GM23248 (cell line): ENCODE measurements at regions not wholly inside any gene's neighbourhood (a gene's known extent, or its start where the extent isn't known, plus 50 kb on each side); places are given as distances from the start of the nearest gene placed in this dataset.

Experiments used
- DNase-seq: peaks from one replicate; pipeline ENCODE4 v3.0.0-alpha.2; 2015
- H2AFZ ChIP-seq: fragments of 200-600 bp; sonication (generic); 2 replicates; pipeline ENCODE4 v1.6.1; 2016; ENCODE audit warnings: antibody characterized with exemption
- H3F3A ChIP-seq: fragments of 200-600 bp; sonication (generic); 2 replicates; pipeline ENCODE4 v1.6.1; 2016; ENCODE audit warnings: mild to moderate bottlenecking, antibody characterized with exemption, mixed run types; ENCODE audit not compliant: insufficient read depth
- H3K27ac ChIP-seq: fragments of 200-600 bp; sonication (generic); 2 replicates; pipeline ENCODE4 v1.5.1; 2016; ENCODE audit warnings: mild to moderate bottlenecking
- H3K27me3 ChIP-seq: fragments of 200-600 bp; sonication (generic); replicated peaks from 2 replicates; pipeline ENCODE4 v1.6.1; 2016; ENCODE audit warnings: mild to moderate bottlenecking; ENCODE audit not compliant: insufficient read depth
- H3K36me3 ChIP-seq: fragments of 200-600 bp; sonication (generic); 2 replicates; pipeline ENCODE4 v1.6.1; 2016; ENCODE audit warnings: low read depth, mild to moderate bottlenecking
- H3K4me1 ChIP-seq: fragments of 200-600 bp; sonication (generic); 2 replicates; pipeline ENCODE4 v1.6.1; 2016; ENCODE audit warnings: mild to moderate bottlenecking; ENCODE audit not compliant: insufficient read depth
- H3K4me2 ChIP-seq: fragments of 200-600 bp; sonication (generic); one replicate; pipeline ENCODE4 v1.6.1; 2016; ENCODE audit warnings: mild to moderate bottlenecking; ENCODE audit not compliant: unreplicated experiment
- H3K4me3 ChIP-seq: fragments of 200-600 bp; sonication (generic); 2 replicates; pipeline ENCODE4 v1.5.1; 2016; ENCODE audit warnings: mild to moderate bottlenecking
- H3K79me2 ChIP-seq: fragments of 200-600 bp; sonication (generic); 2 replicates; pipeline ENCODE4 v1.6.1; 2016; ENCODE audit warnings: mild to moderate bottlenecking; ENCODE audit not compliant: insufficient read depth
- H3K9ac ChIP-seq: fragments of 200-600 bp; sonication (generic); 2 replicates; pipeline ENCODE4 v1.6.1; 2016; ENCODE audit warnings: mild to moderate bottlenecking
- H3K9me2 ChIP-seq: fragments of 200-600 bp; sonication (generic); 2 replicates; pipeline ENCODE4 v1.6.1; 2016; ENCODE audit warnings: mixed run types, mild to moderate bottlenecking, moderate library complexity; ENCODE audit not compliant: insufficient read depth
- H3K9me3 ChIP-seq: fragments of 200-600 bp; sonication (generic); one replicate; pipeline ENCODE4 v1.6.1; 2017; ENCODE audit warnings: low read depth
- H4K20me1 ChIP-seq: fragments of 200-600 bp; sonication (generic); 2 replicates; pipeline ENCODE4 v1.6.0; 2016; ENCODE audit not compliant: insufficient read depth
- EZH2 ChIP-seq: fragments of 200-600 bp; sonication (generic); IDR thresholded peaks from 2 replicates; pipeline ENCODE4 v1.6.1; 2018; ENCODE audit warnings: antibody characterized with exemption, mild to moderate bottlenecking; ENCODE audit not compliant: insufficient read depth, poor library complexity, severe bottlenecking
- EZH2phosphoT487 ChIP-seq: fragments of 200-600 bp; sonication (generic); IDR thresholded peaks from 2 replicates; pipeline ENCODE4 v1.6.1; 2018; ENCODE audit warnings: antibody characterized with exemption, moderate library complexity, mild to moderate bottlenecking, low read depth; ENCODE audit not compliant: insufficient read depth
- WGBS, 2 experiments: methylation state at CpG; one replicate each; pipeline ENCODE4 v1.1.6; 2015 to 2017; ENCODE audit warnings: low lambda C conversion rate in 2 of 2, low coverage in 1 of 2; ENCODE audit errors: missing lambda C conversion rate in 2 of 2; 5-methylcytosine and 5-hydroxymethylcytosine counted together
- in situ Hi-C: fragments of 300-500 bp; cut with MboI; formaldehyde crosslinking; loops from 2 replicates; pipeline ENCODE4 v1.15.0; 2020

- no peak overlapping the region for H3K4me3 ChIP-seq
- WGBS, 2 experiments, result 93 to 96% methylated on average over 1 of the region's 1 CpG
- H2AFZ ChIP-seq, result no peak overlapping the region
- H3K9me2 ChIP-seq, result no peaks in the 10 kb centered on the region
- no peaks in the 10 kb centered on the region for H3K36me3 ChIP-seq
- no peak overlapping the region for H3K4me2 ChIP-seq
- no peaks in the 10 kb centered on the region for H3K79me2 ChIP-seq
- DNase-seq, result peak; percentile 50
- H3K27me3 ChIP-seq, result no peaks in the 10 kb centered on the region
- no peaks in the 10 kb centered on the region for H3K9me3 ChIP-seq
- no peak overlapping the region for H3K27ac ChIP-seq
- H3K9ac ChIP-seq, result no peak overlapping the region
- H3K4me1 ChIP-seq, result no peaks in the 10 kb centered on the region
- H3F3A ChIP-seq, result no peaks in the 10 kb centered on the region
- H4K20me1 ChIP-seq, result no peaks in the 10 kb centered on the region
- in situ Hi-C loops, result loop anchor here (10.0 kb wide), 1 partner anchor 90 kb away; no protein-coding TSS in a partner anchor
- TF ChIP-seq EZH2 (no peak), EZH2phosphoT487 (no peak)
Observed at GRCh38 chr4:111945014-111945413, 200.2 kb upstream of the FAM241A start.

DNA sequence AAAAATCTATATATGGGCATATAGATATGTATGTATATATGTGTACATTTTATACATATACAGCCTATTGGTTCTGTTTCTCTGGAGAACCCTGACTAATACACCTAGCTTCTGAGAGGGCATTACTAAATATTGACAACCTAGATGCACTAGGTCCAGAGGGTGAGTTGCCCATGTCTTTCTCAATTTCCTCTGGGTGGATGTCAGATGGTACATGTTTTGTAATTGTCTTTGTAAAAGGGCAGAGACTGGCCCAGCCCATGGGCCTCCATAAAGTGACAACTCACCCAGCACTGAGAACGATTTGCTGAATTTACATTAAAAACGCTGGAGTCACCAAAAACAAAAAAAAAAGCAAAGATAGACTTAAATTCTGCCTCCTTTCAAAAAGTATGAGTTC, 198.5 kb upstream of the FAM241A start:
- H2AFZ ChIP-seq, result no peak overlapping the region
- no peak overlapping the region for H3K4me2 ChIP-seq
- H3K4me3 ChIP-seq, result no peak overlapping the region
- TF ChIP-seq EZH2, result no peak
- no peak for TF ChIP-seq EZH2phosphoT487
- H3K9ac ChIP-seq, result no peak overlapping the region
- WGBS, 2 experiments, result 40 to 45% methylated on average over 2 of the region's 2 CpGs
- no peaks in the 10 kb centered on the region for H4K20me1 ChIP-seq
- no peaks in the 10 kb centered on the region for H3K9me2 ChIP-seq
- no peaks in the 10 kb centered on the region for H3K79me2 ChIP-seq
- H3K36me3 ChIP-seq, result no peaks in the 10 kb centered on the region
- in situ Hi-C loops, result loop anchor here (10.0 kb wide), 1 partner anchor 88 kb away; no protein-coding TSS in a partner anchor
- no peaks in the 10 kb centered on the region for H3K4me1 ChIP-seq
- no peaks in the 10 kb centered on the region for H3F3A ChIP-seq
- no peak overlapping the region for H3K27ac ChIP-seq
- no peaks in the 10 kb centered on the region for H3K9me3 ChIP-seq
- no peak for DNase-seq
- no peaks in the 10 kb centered on the region for H3K27me3 ChIP-seq

- H2AFZ ChIP-seq, result no peak overlapping the region
- no peaks in the 10 kb centered on the region for H3K36me3 ChIP-seq
- H3K4me1 ChIP-seq, result peaks cover 22% of the 10 kb centered on the region
- H3K27me3 ChIP-seq, result no peaks in the 10 kb centered on the region
- peak; percentile 26 for DNase-seq
- H3K9me3 ChIP-seq, result no peaks in the 10 kb centered on the region
- no peaks in the 10 kb centered on the region for H3K9me2 ChIP-seq
- H3F3A ChIP-seq, result peaks cover 6% of the 10 kb centered on the region; the same call in 1 of the 2 replicates
- no peak overlapping the region for H3K4me3 ChIP-seq
- peak overlapping the region; percentile 16 for H3K4me2 ChIP-seq
- H4K20me1 ChIP-seq, result no peaks in the 10 kb centered on the region
- no peak overlapping the region for H3K27ac ChIP-seq
- in situ Hi-C loops, result no loop called here
- TF ChIP-seq EZH2phosphoT487 (no peak), EZH2 (no peak)
- no peak overlapping the region for H3K9ac ChIP-seq
- no peaks in the 10 kb centered on the region for H3K79me2 ChIP-seq
Observed at GRCh38 chr4:111952688-111953087, 192.6 kb upstream of the FAM241A start.

- Histone ChIP-seq H3K4me2 (peak overlapping the region; percentile 14), H3K4me1 (peaks cover 31% of the 10 kb centered on the region), H3K9ac (no peak overlapping the region), H2AFZ (no peak overlapping the region), H3K4me3 (no peak overlapping the region), H3K9me2 (no peaks in the 10 kb centered on the region), H3K9me3 (no peaks in the 10 kb centered on the region), H3K79me2 (no peaks in the 10 kb centered on the region), H3F3A (peaks cover 16% of the 10 kb centered on the region), H3K27ac (no peak overlapping the region), H3K27me3 (no peaks in the 10 kb centered on the region), H4K20me1 (no peaks in the 10 kb centered on the region), H3K36me3 (no peaks in the 10 kb centered on the region)
- 54 to 63% methylated on average over 1 of the region's 1 CpG for WGBS, 2 experiments
- peak; percentile 30 for DNase-seq
- TF ChIP-seq EZH2phosphoT487, result no peak
- in situ Hi-C loops, result no loop called here
Observed at GRCh38 chr4:111954550-111954949, 190.7 kb upstream of the FAM241A start.

DNA sequence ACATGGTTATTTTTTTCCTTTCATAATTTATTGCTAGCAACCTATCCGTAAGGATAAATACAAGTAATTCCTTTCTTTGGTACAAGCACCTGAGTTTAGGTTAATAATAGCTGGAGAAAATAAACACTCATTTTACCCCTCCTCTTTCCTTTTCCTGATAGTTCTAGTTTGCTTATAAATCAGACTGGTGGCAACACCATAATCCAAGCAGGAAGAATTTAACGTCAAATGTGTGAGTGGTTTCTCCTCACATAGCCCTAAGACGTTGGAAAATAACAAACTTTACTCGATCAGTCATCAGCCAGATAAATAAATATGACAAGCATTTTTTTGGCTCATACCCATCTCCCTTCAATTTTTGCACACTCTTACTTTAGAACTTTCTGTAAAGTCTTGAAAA, 190.3 kb upstream of the FAM241A start:
- Histone ChIP-seq H3F3A (peaks cover 20% of the 10 kb centered on the region), H3K4me2 (peak overlapping the region; percentile 14), H4K20me1 (no peaks in the 10 kb centered on the region), H3K4me1 (peaks cover 36% of the 10 kb centered on the region), H3K9ac (no peak overlapping the region), H3K79me2 (no peaks in the 10 kb centered on the region), H3K27ac (no peak overlapping the region), H3K9me2 (no peaks in the 10 kb centered on the region), H3K36me3 (no peaks in the 10 kb centered on the region), H2AFZ (no peak overlapping the region), H3K9me3 (no peaks in the 10 kb centered on the region), H3K4me3 (no peak overlapping the region), H3K27me3 (no peaks in the 10 kb centered on the region)
- in situ Hi-C loops, result no loop called here
- TF ChIP-seq EZH2phosphoT487, result no peak
- TF ChIP-seq EZH2, result no peak
- no peak for DNase-seq
- WGBS, 2 experiments, result 34 to 40% methylated on average over 4 of the region's 4 CpGs
